ENCODE measurements at regions not wholly inside any gene's neighbourhood (a gene's known extent, or its start where the extent isn't known, plus 50 kb on each side); places are given as distances from the start of the nearest gene placed in this dataset.

DNA sequence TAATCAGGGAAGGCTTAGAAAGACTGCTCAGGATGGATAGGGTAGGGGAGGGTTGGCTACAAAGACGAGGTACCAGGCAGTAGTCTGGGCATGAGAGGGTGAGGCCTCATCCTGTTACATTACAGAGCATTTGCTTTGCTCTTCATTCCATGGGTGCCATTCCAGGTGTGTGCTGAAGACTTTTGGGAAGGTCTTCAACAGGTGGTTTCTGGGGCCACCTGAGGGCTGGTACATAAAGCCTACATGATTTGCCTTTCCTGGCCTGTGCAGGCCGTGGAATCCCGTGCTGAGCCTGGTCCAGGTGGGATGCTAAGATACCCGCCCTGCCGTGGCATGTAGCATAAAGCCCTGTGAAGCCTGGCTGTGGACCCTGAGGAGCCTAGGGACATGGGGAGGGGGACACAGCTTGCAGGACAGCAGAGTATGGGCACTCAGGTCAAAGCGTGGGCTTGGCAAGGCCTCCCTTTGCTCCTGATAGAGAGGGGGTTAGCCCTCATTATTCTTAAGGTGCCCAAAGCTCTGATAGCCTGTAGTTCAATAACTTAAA, 55.6 kb upstream of the ZNF536 start:
- TF ChIP-seq GATA3 (IDR thresholded peaks at IDR 0.05; ENCODE audit: low read depth, low read length) (no peak), GATA2 (IDR thresholded peaks at IDR 0.05; ENCODE audit: low read depth, low read length) (no peak)

DNA sequence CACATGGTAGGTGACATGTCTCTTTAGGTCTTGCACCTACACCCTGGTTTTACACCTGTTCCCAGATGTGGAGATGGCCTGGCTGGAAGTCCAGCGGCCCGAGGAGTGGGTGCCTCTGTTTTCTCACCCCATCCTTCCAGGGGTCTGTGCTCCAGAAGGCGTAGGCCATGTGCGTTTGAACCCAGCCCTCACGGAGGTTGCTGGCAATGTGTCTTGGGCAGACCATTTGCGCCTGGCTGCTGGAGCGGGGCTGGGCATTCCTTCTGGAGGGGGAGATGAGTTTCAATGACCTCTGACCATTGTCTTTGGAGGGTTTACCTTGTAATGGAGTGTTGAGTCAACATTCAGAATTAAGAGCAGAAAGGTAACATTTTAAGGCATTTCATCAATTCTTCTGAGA, 54.8 kb upstream of the ZNF536 start:
- TF ChIP-seq GATA2 (IDR thresholded peaks at IDR 0.05; ENCODE audit: low read depth, low read length) = no peak
- TF ChIP-seq GATA3 (IDR thresholded peaks at IDR 0.05; ENCODE audit: low read depth, low read length) = no peak

DNA sequence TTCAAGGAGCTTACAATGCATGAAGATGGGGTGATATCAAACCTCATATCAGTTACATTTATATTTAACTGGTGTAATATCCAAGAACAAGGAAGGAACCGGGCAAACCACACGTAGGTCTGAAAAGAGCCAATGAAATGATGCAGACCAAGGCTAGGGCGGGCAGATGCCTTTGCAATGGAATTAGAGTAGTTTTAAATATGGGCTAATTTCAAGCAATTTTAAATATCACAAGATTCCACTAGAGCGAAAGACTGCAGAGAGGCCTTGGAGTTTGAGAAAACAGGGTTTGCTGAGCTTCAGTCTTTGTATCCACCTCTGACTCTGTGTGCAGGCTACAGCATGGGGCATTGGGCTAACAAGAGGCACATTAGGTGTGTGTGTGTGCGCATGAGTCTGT, 53.9 kb upstream of the ZNF536 start:
- TF ChIP-seq GATA3 (IDR thresholded peaks at IDR 0.05; ENCODE audit: low read depth, low read length) (no peak), GATA2 (IDR thresholded peaks at IDR 0.05; ENCODE audit: low read depth, low read length) (no peak)

DNA sequence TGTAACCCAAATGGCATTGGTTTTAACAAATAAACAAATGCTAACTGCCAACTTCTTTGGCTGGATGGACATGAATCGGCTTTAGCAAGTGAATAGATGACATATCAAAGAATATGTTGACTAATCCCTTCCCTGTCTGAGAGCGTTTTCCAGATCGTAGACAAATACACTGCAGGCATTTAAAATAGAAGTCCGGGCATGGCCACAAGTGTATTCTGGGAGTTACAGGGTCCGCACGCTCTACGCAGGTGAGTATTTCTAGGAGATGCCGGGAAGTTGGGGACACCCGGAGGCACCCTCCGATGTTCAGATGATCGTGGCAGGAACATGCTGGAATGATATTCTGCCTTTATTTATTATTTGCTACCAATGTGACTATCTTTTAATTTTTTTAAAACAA, 53.2 kb upstream of the ZNF536 start:
- TF ChIP-seq GATA2 (IDR thresholded peaks at IDR 0.05; ENCODE audit: low read depth, low read length) (no peak), GATA3 (IDR thresholded peaks at IDR 0.05; ENCODE audit: low read depth, low read length) (no peak)

DNA sequence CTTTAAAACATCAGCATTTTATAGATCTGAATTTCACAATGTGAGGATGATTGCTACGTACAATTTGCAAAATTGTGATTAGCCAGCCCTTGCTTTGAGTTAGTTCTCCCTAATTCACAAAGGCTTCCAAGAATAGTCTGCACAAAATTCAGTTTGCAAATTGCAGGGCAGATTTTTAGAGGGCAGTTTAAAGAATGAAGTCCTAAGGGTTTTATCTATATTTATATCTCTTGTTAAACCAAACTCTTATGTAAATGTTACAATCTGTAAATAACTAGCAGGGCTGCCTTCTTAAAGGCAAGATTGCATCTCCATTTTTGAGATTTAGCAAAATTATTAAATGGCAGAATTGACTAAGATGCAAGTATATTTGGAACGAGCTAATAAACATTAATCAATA, 52.8 kb upstream of the ZNF536 start:
- TF ChIP-seq GATA3 (IDR thresholded peaks at IDR 0.05; ENCODE audit: low read depth, low read length) = no peak
- TF ChIP-seq GATA2 (IDR thresholded peaks at IDR 0.05; ENCODE audit: low read depth, low read length) = no peak

DNA sequence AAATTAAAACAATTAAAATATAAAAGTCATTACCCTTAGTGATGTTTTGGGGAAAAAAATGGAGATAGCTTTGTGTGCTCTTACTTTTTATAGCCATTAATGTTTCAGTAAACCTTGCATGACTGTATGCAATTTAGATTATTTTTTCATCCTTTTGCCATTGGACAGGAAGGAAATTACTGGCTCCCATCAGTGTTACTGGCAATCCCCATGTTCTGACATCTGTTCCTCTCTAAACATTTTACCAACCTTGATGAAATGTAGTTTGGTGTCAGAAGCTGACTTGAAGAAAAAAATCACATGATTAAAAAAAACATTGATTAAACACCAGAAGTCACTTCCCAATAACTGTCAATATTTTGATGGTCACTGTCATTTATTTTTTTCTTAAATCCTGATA, 52.3 kb upstream of the ZNF536 start:
- TF ChIP-seq GATA3 (IDR thresholded peaks at IDR 0.05; ENCODE audit: low read depth, low read length) (no peak), GATA2 (IDR thresholded peaks at IDR 0.05; ENCODE audit: low read depth, low read length) (no peak)

DNA sequence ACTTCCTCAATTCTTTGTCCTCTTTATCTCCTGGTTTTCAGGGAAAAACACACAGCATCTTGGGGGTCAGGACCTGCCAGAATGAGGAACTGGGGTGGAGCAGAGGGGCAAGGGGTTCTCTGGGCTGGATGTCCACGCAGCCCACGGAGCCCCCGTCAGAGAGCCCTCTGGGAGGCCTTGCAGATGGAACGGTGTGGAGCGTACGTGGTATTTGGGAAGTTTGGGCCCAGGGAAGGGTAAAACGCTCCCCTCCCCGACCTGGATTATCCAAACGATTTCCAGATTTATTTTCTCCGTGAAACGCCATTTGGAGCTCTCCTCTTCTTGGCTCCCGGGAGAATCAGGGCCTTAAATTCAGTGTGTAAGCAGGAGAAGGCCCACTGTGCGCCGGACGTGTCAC, 51.7 kb upstream of the ZNF536 start:
- TF ChIP-seq GATA3 (IDR thresholded peaks at IDR 0.05; ENCODE audit: low read depth, low read length) = no peak

DNA sequence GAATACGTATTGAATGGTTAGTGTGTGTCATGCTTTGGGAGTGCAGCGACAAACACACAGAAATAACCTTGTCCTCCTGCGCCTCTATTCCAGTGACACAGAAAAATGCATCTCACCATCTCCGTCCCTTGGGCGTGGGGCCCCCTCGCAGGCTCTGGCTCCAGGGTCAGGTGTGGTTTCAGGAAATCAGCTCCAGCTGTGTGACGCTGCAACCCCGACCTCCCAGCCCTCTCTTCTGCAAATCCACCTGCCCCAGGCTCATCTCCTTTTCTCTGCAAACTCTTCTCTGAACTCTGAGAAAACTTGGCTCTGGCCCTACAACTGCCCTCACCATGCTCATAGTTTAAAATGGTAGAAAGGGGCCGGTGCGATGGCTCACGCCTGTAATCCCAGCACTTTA, 51.3 kb upstream of the ZNF536 start:
- TF ChIP-seq GATA2 (IDR thresholded peaks at IDR 0.05; ENCODE audit: low read depth, low read length) (no peak), GATA3 (IDR thresholded peaks at IDR 0.05; ENCODE audit: low read depth, low read length) (no peak)

All from SH-SY5Y (cell line).